ENCODE measurements at regions not wholly inside any gene's neighbourhood (a gene's known extent, or its start where the extent isn't known, plus 50 kb on each side); places are given as distances from the start of the nearest gene placed in this dataset.

DNA sequence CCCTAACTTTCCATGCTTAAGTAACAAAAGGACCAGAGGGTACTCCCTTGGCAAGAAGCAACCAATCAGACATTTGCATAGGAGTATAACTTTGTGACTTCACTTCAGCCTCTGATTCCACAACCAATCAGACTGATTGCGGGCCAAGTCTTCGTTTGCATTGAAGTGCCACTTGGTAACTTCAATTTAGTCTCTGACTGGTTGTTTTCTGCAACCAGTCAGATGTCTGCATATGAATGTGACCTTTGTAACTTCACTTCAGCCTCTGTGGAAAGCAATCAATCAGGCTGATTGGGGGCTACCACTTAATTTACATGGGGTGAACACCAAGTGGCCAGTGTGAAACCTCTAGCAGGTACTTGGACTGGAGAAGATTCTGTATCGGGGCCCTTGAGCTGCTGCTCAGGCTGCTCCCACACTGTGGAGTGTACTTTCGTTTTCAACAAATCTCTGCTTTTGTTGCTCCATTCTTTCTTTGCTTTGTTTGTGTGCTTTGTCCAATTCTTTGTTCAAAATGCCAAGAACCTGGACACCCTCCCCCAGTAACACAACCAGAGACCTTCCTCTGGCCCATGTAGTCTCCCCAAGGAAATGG is 241.5 kb downstream of the ACKR3 start:
- H3K4me3 ChIP-seq (ENCODE audit: low read depth, low read length) = no peak overlapping the region
- DNase-seq (ENCODE audit: low read depth) = no peak
- H3K27me3 ChIP-seq (ENCODE audit: control insufficient read depth, insufficient read depth, low read length) = no peaks in the 10 kb centered on the region
- no peak for TF ChIP-seq CTCF (IDR thresholded peaks at IDR 0.05; ENCODE audit: insufficient read depth, low read length, poor library complexity, severe bottlenecking)
- H3K36me3 ChIP-seq (ENCODE audit: control insufficient read depth, insufficient read depth, low read length) = no peaks in the 10 kb centered on the region

GRCh38 chr2:236813766-236814165 is 244.1 kb downstream of the ACKR3 start:
- DNase-seq (ENCODE audit: low read depth) = no peak
- no peak for TF ChIP-seq CTCF (IDR thresholded peaks at IDR 0.05; ENCODE audit: insufficient read depth, low read length, poor library complexity, severe bottlenecking)
- Histone ChIP-seq H3K36me3 (ENCODE audit: control insufficient read depth, insufficient read depth, low read length) (no peaks in the 10 kb centered on the region), H3K27me3 (ENCODE audit: control insufficient read depth, insufficient read depth, low read length) (no peaks in the 10 kb centered on the region), H3K4me3 (ENCODE audit: low read depth, low read length) (no peak overlapping the region)

DNA sequence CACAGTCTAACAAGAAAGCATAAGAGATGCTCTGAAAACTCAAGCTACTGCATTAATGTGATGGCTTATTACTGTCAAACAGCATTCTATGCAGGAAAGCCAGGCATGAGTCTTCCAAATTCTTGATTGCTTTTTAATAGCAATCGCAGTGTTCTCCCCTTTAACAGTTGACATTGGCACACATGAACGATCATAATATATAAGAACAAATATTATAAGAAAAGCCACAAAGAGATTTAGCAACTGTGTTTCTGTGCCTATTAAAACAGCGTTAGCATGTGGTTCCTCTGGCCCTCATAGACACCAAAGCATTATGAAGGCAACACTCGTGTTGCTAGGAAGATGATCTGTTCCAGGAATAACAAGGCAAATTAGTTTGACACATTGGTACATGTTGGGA is 245.0 kb downstream of the ACKR3 start:
- no peaks in the 10 kb centered on the region for H3K36me3 ChIP-seq (ENCODE audit: control insufficient read depth, insufficient read depth, low read length)
- no peak for DNase-seq (ENCODE audit: low read depth)
- H3K27me3 ChIP-seq (ENCODE audit: control insufficient read depth, insufficient read depth, low read length) = peaks cover 2% of the 10 kb centered on the region
- no peak for TF ChIP-seq CTCF (IDR thresholded peaks at IDR 0.05; ENCODE audit: insufficient read depth, low read length, poor library complexity, severe bottlenecking)
- H3K4me3 ChIP-seq (ENCODE audit: low read depth, low read length) = no peak overlapping the region

GRCh38 chr2:236815746-236816145 is 246.1 kb downstream of the ACKR3 start:
- no peaks in the 10 kb centered on the region for H3K36me3 ChIP-seq (ENCODE audit: control insufficient read depth, insufficient read depth, low read length)
- no peak for TF ChIP-seq CTCF (IDR thresholded peaks at IDR 0.05; ENCODE audit: insufficient read depth, low read length, poor library complexity, severe bottlenecking)
- H3K4me3 ChIP-seq (ENCODE audit: low read depth, low read length) = no peak overlapping the region
- peaks cover 7% of the 10 kb centered on the region for H3K27me3 ChIP-seq (ENCODE audit: control insufficient read depth, insufficient read depth, low read length)
- DNase-seq (ENCODE audit: low read depth) = no peak

- Histone ChIP-seq H3K27me3 (ENCODE audit: control insufficient read depth, insufficient read depth, low read length) (peaks cover 12% of the 10 kb centered on the region), H3K4me3 (ENCODE audit: low read depth, low read length) (no peak overlapping the region), H3K36me3 (ENCODE audit: control insufficient read depth, insufficient read depth, low read length) (no peaks in the 10 kb centered on the region)
- TF ChIP-seq CTCF (IDR thresholded peaks at IDR 0.05; ENCODE audit: insufficient read depth, low read length, poor library complexity, severe bottlenecking) = no peak
- DNase-seq (ENCODE audit: low read depth) = no peak
Measured at GRCh38 chr2:236816197-236817170, 246.9 kb downstream of the ACKR3 start.
